ENCODE measurements at regions not wholly inside any gene's neighbourhood (a gene's known extent, or its start where the extent isn't known, plus 50 kb on each side); places are given as distances from the start of the nearest gene placed in this dataset.

DNA sequence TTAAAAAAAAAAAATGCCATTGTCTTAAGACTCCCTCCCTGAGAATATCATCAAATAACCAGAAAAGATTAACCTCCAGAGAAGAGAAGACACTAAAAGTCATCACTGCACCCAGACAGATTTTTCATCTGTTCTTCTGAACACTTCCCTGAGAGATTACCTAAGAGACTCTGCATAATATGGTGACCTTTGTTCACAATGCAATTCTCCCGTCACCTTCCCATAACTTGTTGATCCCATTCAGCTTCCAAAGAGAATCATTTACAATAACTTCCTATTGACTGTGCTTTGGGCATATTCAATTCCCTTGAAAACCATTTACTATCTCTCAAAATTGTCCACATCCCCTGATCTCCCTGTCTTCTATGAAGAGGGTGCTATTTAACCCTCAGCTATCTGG lies 85.1 kb upstream of the SMAD1 start:
- ChIA-PET CTCF (no interaction called here), POLR2A (no interaction called here)
- Mint-ChIP-seq H3K27ac (no peak overlapping the region), H3K4me3 (no peak overlapping the region), H3K9me3 (no peaks in the 10 kb centered on the region), H3K4me1 (ENCODE audit: low read depth) (no peaks in the 10 kb centered on the region), H3K27me3 (peaks cover 22% of the 10 kb centered on the region), H3K36me3 (ENCODE audit: low read depth) (no peaks in the 10 kb centered on the region)
- ATAC-seq (no peak), DNase-seq (no peak)
- intact Hi-C loops (cut with micrococcal nuclease): no loop called here
- TF ChIP-seq, protein P1, sequence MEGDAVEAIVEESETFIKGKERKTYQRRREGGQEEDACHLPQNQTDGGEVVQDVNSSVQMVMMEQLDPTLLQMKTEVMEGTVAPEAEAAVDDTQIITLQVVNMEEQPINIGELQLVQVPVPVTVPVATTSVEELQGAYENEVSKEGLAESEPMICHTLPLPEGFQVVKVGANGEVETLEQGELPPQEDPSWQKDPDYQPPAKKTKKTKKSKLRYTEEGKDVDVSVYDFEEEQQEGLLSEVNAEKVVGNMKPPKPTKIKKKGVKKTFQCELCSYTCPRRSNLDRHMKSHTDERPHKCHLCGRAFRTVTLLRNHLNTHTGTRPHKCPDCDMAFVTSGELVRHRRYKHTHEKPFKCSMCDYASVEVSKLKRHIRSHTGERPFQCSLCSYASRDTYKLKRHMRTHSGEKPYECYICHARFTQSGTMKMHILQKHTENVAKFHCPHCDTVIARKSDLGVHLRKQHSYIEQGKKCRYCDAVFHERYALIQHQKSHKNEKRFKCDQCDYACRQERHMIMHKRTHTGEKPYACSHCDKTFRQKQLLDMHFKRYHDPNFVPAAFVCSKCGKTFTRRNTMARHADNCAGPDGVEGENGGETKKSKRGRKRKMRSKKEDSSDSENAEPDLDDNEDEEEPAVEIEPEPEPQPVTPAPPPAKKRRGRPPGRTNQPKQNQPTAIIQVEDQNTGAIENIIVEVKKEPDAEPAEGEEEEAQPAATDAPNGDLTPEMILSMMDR (IDR thresholded peaks at IDR 0.05): no peak

- ChIA-PET POLR2A (no interaction called here), CTCF (no interaction called here)
- no peaks in the 10 kb centered on the region for H3K4me1 Mint-ChIP-seq (ENCODE audit: low read depth)
- ATAC-seq (no peak), DNase-seq (no peak)
- TF ChIP-seq, protein P1 (IDR thresholded peaks at IDR 0.05): no peak
- intact Hi-C loops (cut with micrococcal nuclease): no loop called here
- H3K9me3 Mint-ChIP-seq: no peaks in the 10 kb centered on the region
- peaks cover 27% of the 10 kb centered on the region for H3K27me3 Mint-ChIP-seq
- H3K4me3 Mint-ChIP-seq: no peak overlapping the region
- no peaks in the 10 kb centered on the region for H3K36me3 Mint-ChIP-seq (ENCODE audit: low read depth)
- no peak overlapping the region for H3K27ac Mint-ChIP-seq
These were observed 91.1 kb upstream of the SMAD1 start for GRCh38 chr4:145390571-145390970.

DNA sequence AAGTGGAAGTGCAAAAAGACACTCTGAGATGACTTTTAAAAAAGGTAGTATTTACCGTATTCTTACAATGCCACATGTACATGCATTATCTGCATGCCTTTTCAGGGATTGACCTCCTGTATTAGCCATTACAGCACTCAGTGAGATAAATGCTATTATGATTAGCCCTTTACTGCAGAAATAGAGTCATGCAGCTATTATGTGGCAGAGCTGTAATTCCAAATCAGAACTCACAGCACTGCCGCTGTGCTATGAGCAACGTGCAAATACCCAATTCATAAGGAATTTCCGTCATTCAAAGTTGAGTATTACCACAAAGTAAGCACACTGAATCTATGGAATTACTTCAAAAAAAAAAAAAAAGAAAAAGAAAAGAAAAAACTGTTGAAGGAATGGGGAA lies 92.1 kb upstream of the SMAD1 start:
- intact Hi-C loops (cut with micrococcal nuclease): no loop called here
- Mint-ChIP-seq H3K9me3 (no peaks in the 10 kb centered on the region), H3K27me3 (peaks cover 27% of the 10 kb centered on the region), H3K27ac (no peak overlapping the region), H3K4me3 (no peak overlapping the region), H3K4me1 (ENCODE audit: low read depth) (no peaks in the 10 kb centered on the region), H3K36me3 (ENCODE audit: low read depth) (no peaks in the 10 kb centered on the region)
- DNase-seq: no peak
- CTCF ChIA-PET: no interaction called here
- POLR2A ChIA-PET: no interaction called here
- no peak for ATAC-seq
- TF ChIP-seq, protein P1 (IDR thresholded peaks at IDR 0.05): no peak

- intact Hi-C loops (cut with micrococcal nuclease): no loop called here
- POLR2A ChIA-PET: interaction anchor here (1.0 kb wide), 1 partner anchor 231 kb away, joined by 3 read pairs; the partner anchor contains the start of gene MMAA
- TF ChIP-seq, protein P1 (IDR thresholded peaks at IDR 0.05): no peak
These were observed 93.6 kb upstream of the SMAD1 start for GRCh38 chr4:145388043-145388442.

DNA sequence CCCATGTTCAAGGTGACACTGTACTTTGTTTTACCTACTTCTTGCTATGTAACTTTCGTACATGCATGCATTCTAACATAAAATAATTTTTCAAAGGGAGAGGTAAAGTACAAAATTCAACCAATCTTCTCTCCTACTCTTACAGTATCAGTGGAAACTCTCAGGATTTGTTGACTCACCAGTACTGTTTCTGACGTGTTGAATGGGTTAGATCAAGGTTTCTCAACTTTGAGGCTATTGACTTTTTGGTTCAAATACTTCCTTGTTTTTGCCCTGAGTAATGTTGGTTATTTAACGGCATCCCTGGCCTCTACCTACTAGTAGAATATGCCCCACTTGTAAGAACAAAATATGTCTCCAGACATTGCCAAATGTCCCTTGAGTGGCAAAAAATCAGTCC lies 94.6 kb upstream of the SMAD1 start:
- TF ChIP-seq, protein P1 (IDR thresholded peaks at IDR 0.05): no peak
- Mint-ChIP-seq H3K4me3 (no peak overlapping the region), H3K36me3 (ENCODE audit: low read depth) (no peaks in the 10 kb centered on the region), H3K4me1 (ENCODE audit: low read depth) (no peaks in the 10 kb centered on the region), H3K9me3 (peaks cover 4% of the 10 kb centered on the region), H3K27me3 (peaks cover 25% of the 10 kb centered on the region), H3K27ac (no peak overlapping the region)
- DNase-seq (no peak), ATAC-seq (no peak)
- intact Hi-C loops (cut with micrococcal nuclease): no loop called here
- CTCF ChIA-PET: no interaction called here
- POLR2A ChIA-PET: no interaction called here

More at GRCh38 chr4:145388043-145388442, 93.6 kb upstream of the SMAD1 start:
- no peaks in the 10 kb centered on the region for H3K36me3 Mint-ChIP-seq (ENCODE audit: low read depth)
- H3K27ac Mint-ChIP-seq: no peak overlapping the region
- DNase-seq (no peak), ATAC-seq (no peak)
- H3K9me3 Mint-ChIP-seq: peaks cover 4% of the 10 kb centered on the region
- CTCF ChIA-PET: interaction anchor here (1.3 kb wide), 1 partner anchor 229 kb away, joined by 5 read pairs; no protein-coding TSS in a partner anchor
- H3K4me1 Mint-ChIP-seq (ENCODE audit: low read depth): no peaks in the 10 kb centered on the region
- no peak overlapping the region for H3K4me3 Mint-ChIP-seq
- peaks cover 25% of the 10 kb centered on the region for H3K27me3 Mint-ChIP-seq

All from activated CD8-positive, alpha-beta T cell treated with anti-CD3 and anti-CD28 coated beads for 36 hours (primary cell).